HCT116 (cell line): ENCODE measurements at regions not wholly inside any gene's neighbourhood (a gene's known extent, or its start where the extent isn't known, plus 50 kb on each side); places are given as distances from the start of the nearest gene placed in this dataset.
"Not testable (repeated sequence)": the region's sequence is repeated elsewhere in the genome, so short reads cannot be mapped to it uniquely, and the experiment has no call there.

Experiments used
- ATAC-seq: fragments of 200-7000 bp; cut with Tn5 transposase; 2 replicates; pipeline ENCODE4 v1.9.1; 2020; ENCODE audit warnings: mild to moderate bottlenecking, moderate library complexity
- BruUV-seq: library from RNA; stranded (reverse); fragments of 400-500 nt; replicated peaks from 2 replicates; lab custom pipeline; 2021; lab: Mats Ljungman, UMichigan
- CTCF ChIA-PET: fragments of 300-600 bp; sonication (Branson Sonifier 250); formaldehyde crosslinking; loops from one replicate; lab custom pipeline; 2021; ENCODE audit warnings: antibody characterized with exemption; lab: Charles Lee
- POLR2A ChIA-PET: fragments of 300-600, 350-600 bp; sonication (Branson Sonifier 250); formaldehyde crosslinking; loops from one replicate; lab custom pipeline; 2021; ENCODE audit warnings: antibody characterized with exemption; lab: Charles Lee
- RAD21 ChIA-PET, 2 experiments: fragments of 300-600 bp; sonication (Branson Sonifier 250); formaldehyde crosslinking; loops; one replicate each; lab custom pipeline; 2023; ENCODE audit warnings: low total read pairs in 2 of 2; ENCODE audit not compliant: uncharacterized antibody in 2 of 2, unreplicated experiment in 2 of 2, low non-redundant PET in 1 of 2; lab: Charles Lee
- DNase-seq: peaks from one replicate; pipeline ENCODE4 v3.0.0-alpha.2; 2010; ENCODE audit warnings: low read depth, low spot score
- H2AFZ ChIP-seq: fragments of 200-600 bp; shearing (Covaris generic), sonication (generic); 2 replicates; pipeline ENCODE4 v1.6.1; 2017; ENCODE audit warnings: low read depth, mixed run types, mixed read lengths, antibody characterized with exemption, low read length; ENCODE audit not compliant: poor library complexity, severe bottlenecking
- H3K27ac ChIP-seq: 2 replicates; pipeline ENCODE4 v1.5.1; 2012; ENCODE audit warnings: low read depth, low read length
- H3K27me3 ChIP-seq: fragments of 200-600 bp; sonication (generic); 2 replicates; pipeline ENCODE4 v1.6.1; 2016; ENCODE audit warnings: mixed run types, low read length, mixed read lengths; ENCODE audit not compliant: insufficient read depth
- H3K36me3 ChIP-seq, 2 experiments: fragments of 200-500 bp in 1 of 2; fragments of 200-600 bp in 1 of 2; sonication (Bioruptor generic) in 1 of 2; sonication (generic) in 1 of 2; 2 replicates each; pipeline versions ENCODE4 v1.5.1 to v1.6.1; 2014 to 2016; ENCODE audit warnings: low read length in 2 of 2, inconsistent platforms in 1 of 2, mixed read lengths in 1 of 2, mixed run types in 1 of 2; ENCODE audit not compliant: insufficient read depth in 2 of 2, control insufficient read depth in 1 of 2
- H3K4me1 ChIP-seq, 2 experiments: fragments of 200-600 bp in 1 of 2; sonication (generic) in 1 of 2; 2 replicates each; pipeline versions ENCODE4 v1.5.1 to v1.6.1; 2012 to 2017; ENCODE audit warnings: low read length in 2 of 2, inconsistent platforms in 1 of 2, mild to moderate bottlenecking in 1 of 2, mixed read lengths in 1 of 2, mixed run types in 1 of 2, moderate library complexity in 1 of 2; ENCODE audit not compliant: insufficient read depth in 2 of 2, control insufficient read depth in 1 of 2
- H3K4me2 ChIP-seq: fragments of 200-600 bp; sonication (generic); 2 replicates; pipeline ENCODE4 v1.6.1; 2017; ENCODE audit warnings: mixed run types, low read length, mixed read lengths
- H3K4me3 ChIP-seq, 2 experiments: fragments of 200-600 bp in 1 of 2; sonication (generic) in 1 of 2; replicated peaks in 1 of 2; 2 replicates each; pipeline ENCODE4 v1.5.1; 2011 to 2016; ENCODE audit warnings: low read length in 2 of 2, control low read depth in 1 of 2, low read depth in 1 of 2, mild to moderate bottlenecking in 1 of 2, mixed read lengths in 1 of 2, mixed run types in 1 of 2
- H3K79me2 ChIP-seq: fragments of 200-600 bp; sonication (generic); 2 replicates; pipeline ENCODE4 v1.6.1; 2017; ENCODE audit warnings: mild to moderate bottlenecking, mixed run types, low read length, moderate library complexity, mixed read lengths; ENCODE audit not compliant: insufficient read depth
- H3K9ac ChIP-seq: fragments of 200-600 bp; sonication (generic); 2 replicates; pipeline ENCODE4 v1.6.1; 2016; ENCODE audit warnings: low read length, mixed read lengths
- H3K9me2 ChIP-seq: fragments of 200-600 bp; sonication (generic), shearing (Covaris generic); 2 replicates; pipeline ENCODE4 v1.6.1; 2017; ENCODE audit warnings: mixed run types, mild to moderate bottlenecking, moderate library complexity; ENCODE audit not compliant: insufficient read depth
- H3K9me3 ChIP-seq, 2 experiments: fragments of 200-500 bp in 1 of 2; fragments of 200-600 bp in 1 of 2; sonication (Bioruptor generic) in 1 of 2; sonication (generic) in 1 of 2; 2 replicates each; pipeline ENCODE4 v1.6.1; 2014 to 2017; ENCODE audit warnings: low read length in 2 of 2, mixed read lengths in 2 of 2, inconsistent platforms in 1 of 2, low read depth in 1 of 2, mild to moderate bottlenecking in 1 of 2, mixed run types in 1 of 2, moderate library complexity in 1 of 2; ENCODE audit not compliant: control insufficient read depth in 1 of 2, insufficient read depth in 1 of 2
- H4K20me1 ChIP-seq: fragments of 200-600 bp; sonication (generic), shearing (Covaris generic); 2 replicates; pipeline ENCODE4 v1.6.1; 2017; ENCODE audit warnings: mixed run types, mild to moderate bottlenecking, moderate library complexity; ENCODE audit not compliant: insufficient read depth
- CBX3 ChIP-seq: IDR thresholded peaks from 2 replicates; pipeline ENCODE4 v1.6.1; 2012; ENCODE audit warnings: low read depth
- CTCF ChIP-seq, 3 experiments: fragments of 200-600 bp in 1 of 3; sonication (generic) in 1 of 3; IDR thresholded peaks in 2 of 3; conservative IDR thresholded peaks in 1 of 3; 2 replicates each; pipeline ENCODE4 v1.5.1; 2012 to 2017; ENCODE audit warnings: low read depth in 2 of 3, low read length in 2 of 3, antibody characterized with exemption in 1 of 3, borderline replicate concordance in 1 of 3, control low read depth in 1 of 3, mild to moderate bottlenecking in 1 of 3, mixed read lengths in 1 of 3, mixed run types in 1 of 3, moderate library complexity in 1 of 3; ENCODE audit not compliant: insufficient read depth in 1 of 3
- MAX ChIP-seq: IDR thresholded peaks from 2 replicates; pipeline ENCODE4 v1.6.1; 2012
- POLR2A ChIP-seq: IDR thresholded peaks from 2 replicates; pipeline ENCODE4 v1.7.0; 2011; ENCODE audit warnings: borderline replicate concordance; ENCODE audit not compliant: insufficient read depth, insufficient read length; ENCODE audit errors: extremely low read depth
- POLR2AphosphoS5 ChIP-seq: IDR thresholded peaks from 2 replicates; pipeline ENCODE4 v1.6.1; 2011; ENCODE audit warnings: mild to moderate bottlenecking, low read depth, low read length, moderate library complexity
- RAD21 ChIP-seq: IDR thresholded peaks from 2 replicates; pipeline ENCODE4 v1.6.1; 2012; ENCODE audit warnings: low read depth, mild to moderate bottlenecking
- REST ChIP-seq: IDR thresholded peaks from 2 replicates; pipeline ENCODE4 v1.6.1; 2012; ENCODE audit warnings: low read depth
- SRF ChIP-seq: IDR thresholded peaks from 2 replicates; pipeline ENCODE4 v1.6.1; 2012; ENCODE audit warnings: low read depth
- ZBTB33 ChIP-seq: IDR thresholded peaks from 2 replicates; pipeline ENCODE4 v1.6.1; 2011; ENCODE audit warnings: mild to moderate bottlenecking, low read length, moderate library complexity; ENCODE audit not compliant: insufficient replicate concordance; ENCODE audit errors: extremely low read depth
- ZFX ChIP-seq: fragments of 450-650 bp; IDR thresholded peaks from 2 replicates; pipeline ENCODE4 v1.6.1; 2017
- intact Hi-C: fragments of 100-400 bp; cut with micrococcal nuclease; formaldehyde crosslinking; loops from 2 replicates; pipeline ENCODE4 v1.10.0; 2022

GRCh38 chr5:117315170-117315569 is 740.5 kb upstream of the SEMA6A start:
- no peak overlapping the region for H2AFZ ChIP-seq
- H3K9ac ChIP-seq = no peak overlapping the region
- H3K9me3 ChIP-seq = no peaks in the 10 kb centered on the region
- H3K36me3 ChIP-seq = no peaks in the 10 kb centered on the region
- H3K9me2 ChIP-seq = no peaks in the 10 kb centered on the region
- no peaks in the 10 kb centered on the region for H3K79me2 ChIP-seq
- TF ChIP-seq SRF (no peak), RAD21 (no peak), REST (no peak), POLR2AphosphoS5 (no peak), CTCF (IDR thresholded peaks at IDR 0.05 in 2 of 3, conservative IDR thresholded peaks at IDR 0.05 in 1 of 3; ENCODE audit: borderline replicate concordance in 1 of 3, insufficient read depth in 1 of 3, low read depth in 2 of 3, low read length in 2 of 3) (no peak), ZFX (no peak), CBX3 (no peak), POLR2A (no peak), MAX (no peak), ZBTB33 (no peak)
- RAD21 ChIA-PET = no interaction called here
- POLR2A ChIA-PET = no interaction called here
- no peak overlapping the region for H3K27ac ChIP-seq
- no peak overlapping the region for H3K4me2 ChIP-seq
- ATAC-seq (no peak), DNase-seq (no peak)
- no peaks in the 10 kb centered on the region for H3K4me1 ChIP-seq
- intact Hi-C loops = no loop called here
- no peaks in the 10 kb centered on the region for H3K27me3 ChIP-seq
- H4K20me1 ChIP-seq = no peaks in the 10 kb centered on the region
- BruUV-seq = no TSS peak
- CTCF ChIA-PET = no interaction called here
- no peak overlapping the region for H3K4me3 ChIP-seq

- H3K27me3 ChIP-seq, POLR2A ChIA-PET, H3K4me3 ChIP-seq, CTCF ChIA-PET, H3K9ac ChIP-seq, H3K79me2 ChIP-seq, H4K20me1 ChIP-seq, DNase-seq, H3K4me1 ChIP-seq, H3K27ac ChIP-seq, intact Hi-C loops, ATAC-seq, H3K4me2 ChIP-seq, H2AFZ ChIP-seq, H3K9me3 ChIP-seq, H3K9me2 ChIP-seq, BruUV-seq, H3K36me3 ChIP-seq: not testable (repeated sequence)
- RAD21 ChIA-PET = interaction anchor here in 1 of 2 experiments (0.7 kb wide), 1 partner anchor 135 kb away, joined by 3 read pairs; no protein-coding TSS in a partner anchor
Measured at GRCh38 chr5:117304512-117305107, 730.0 kb upstream of the SEMA6A start.
